HFFc6 (cell line): ENCODE measurements at regions not wholly inside any gene's neighbourhood (a gene's known extent, or its start where the extent isn't known, plus 50 kb on each side); places are given as distances from the start of the nearest gene placed in this dataset.

Experiments used
- DNase-seq: peaks from one replicate; pipeline ENCODE4 v3.0.0-alpha.2; 2018
- H3K27ac Mint-ChIP-seq: 2 replicates; pipeline ENCODE4 v1.8.0; 2020; ENCODE audit warnings: mild to moderate bottlenecking, mixed read lengths
- H3K27me3 Mint-ChIP-seq: 2 replicates; pipeline ENCODE4 v1.8.0; 2021; ENCODE audit warnings: mild to moderate bottlenecking, moderate library complexity, mixed read lengths; ENCODE audit not compliant: insufficient read depth
- H3K36me3 Mint-ChIP-seq: 2 replicates; pipeline ENCODE4 v1.8.0; 2021; ENCODE audit warnings: low read depth, mixed read lengths
- H3K4me1 Mint-ChIP-seq: 2 replicates; pipeline ENCODE4 v1.8.0; 2020; ENCODE audit warnings: low read depth, mixed read lengths
- H3K4me3 Mint-ChIP-seq: 2 replicates; pipeline ENCODE4 v1.8.0; 2020; ENCODE audit warnings: mild to moderate bottlenecking, moderate library complexity, mixed read lengths
- H3K9me3 Mint-ChIP-seq: 2 replicates; pipeline ENCODE4 v1.8.0; 2020; ENCODE audit warnings: mild to moderate bottlenecking, mixed read lengths
- CTCF ChIP-seq: fragments of 200-600 bp; sonication (generic); IDR thresholded peaks from 2 replicates; pipeline ENCODE4 v1.5.0; 2021; ENCODE audit warnings: antibody characterized with exemption, mild to moderate bottlenecking

GRCh38 chr22:44615146-44615545, 86.9 kb upstream of the PRR5 start:
- Mint-ChIP-seq H3K4me3 (no peak overlapping the region), H3K9me3 (peaks cover 46% of the 10 kb centered on the region), H3K27me3 (0 out of 2 replicates have a peak, but pooled peaks cover 2% of the 10 kb centered on the region), H3K36me3 (peaks cover 5% of the 10 kb centered on the region), H3K4me1 (no peaks in the 10 kb centered on the region), H3K27ac (no peak overlapping the region)
- DNase-seq = no peak
- TF ChIP-seq CTCF = no peak

GRCh38 chr22:44613196-44613595, 88.8 kb upstream of the PRR5 start:
- H3K36me3 Mint-ChIP-seq = peaks cover 5% of the 10 kb centered on the region
- H3K27me3 Mint-ChIP-seq = peaks cover 3% of the 10 kb centered on the region; the same call in 1 of the 2 replicates
- H3K9me3 Mint-ChIP-seq = peaks cover 52% of the 10 kb centered on the region
- no peak for DNase-seq
- TF ChIP-seq CTCF = no peak
- no peak overlapping the region for H3K4me3 Mint-ChIP-seq
- no peak overlapping the region for H3K27ac Mint-ChIP-seq
- H3K4me1 Mint-ChIP-seq = no peaks in the 10 kb centered on the region

GRCh38 chr22:44611880-44612496, 90.0 kb upstream of the PRR5 start:
- TF ChIP-seq CTCF = no peak
- Mint-ChIP-seq H3K36me3 (peaks cover 5% of the 10 kb centered on the region), H3K9me3 (peaks cover 52% of the 10 kb centered on the region), H3K27ac (no peak overlapping the region), H3K4me1 (no peaks in the 10 kb centered on the region), H3K4me3 (no peak overlapping the region), H3K27me3 (peaks cover 3% of the 10 kb centered on the region)
- no peak for DNase-seq

GRCh38 chr22:44610071-44610470, 91.9 kb upstream of the PRR5 start:
- H3K27me3 Mint-ChIP-seq = peaks cover 18% of the 10 kb centered on the region

GRCh38 chr22:44609400-44609988, 92.5 kb upstream of the PRR5 start:
- DNase-seq = no peak
- Mint-ChIP-seq H3K27ac (no peak overlapping the region), H3K36me3 (peaks cover 5% of the 10 kb centered on the region), H3K27me3 (peaks cover 20% of the 10 kb centered on the region), H3K4me3 (no peak overlapping the region), H3K9me3 (peaks cover 42% of the 10 kb centered on the region), H3K4me1 (no peaks in the 10 kb centered on the region)
- no peak for TF ChIP-seq CTCF

More at GRCh38 chr22:44610071-44610470, 91.9 kb upstream of the PRR5 start:
- Mint-ChIP-seq H3K4me1 (no peaks in the 10 kb centered on the region), H3K27ac (no peak overlapping the region), H3K4me3 (no peak overlapping the region), H3K36me3 (peaks cover 5% of the 10 kb centered on the region), H3K9me3 (peaks cover 47% of the 10 kb centered on the region)
- no peak for TF ChIP-seq CTCF
- no peak for DNase-seq
